ENCODE measurements at regions not wholly inside any gene's neighbourhood (a gene's known extent, or its start where the extent isn't known, plus 50 kb on each side); places are given as distances from the start of the nearest gene placed in this dataset.
"Not testable (repeated sequence)": the region's sequence is repeated elsewhere in the genome, so short reads cannot be mapped to it uniquely, and the experiment has no call there.

DNA sequence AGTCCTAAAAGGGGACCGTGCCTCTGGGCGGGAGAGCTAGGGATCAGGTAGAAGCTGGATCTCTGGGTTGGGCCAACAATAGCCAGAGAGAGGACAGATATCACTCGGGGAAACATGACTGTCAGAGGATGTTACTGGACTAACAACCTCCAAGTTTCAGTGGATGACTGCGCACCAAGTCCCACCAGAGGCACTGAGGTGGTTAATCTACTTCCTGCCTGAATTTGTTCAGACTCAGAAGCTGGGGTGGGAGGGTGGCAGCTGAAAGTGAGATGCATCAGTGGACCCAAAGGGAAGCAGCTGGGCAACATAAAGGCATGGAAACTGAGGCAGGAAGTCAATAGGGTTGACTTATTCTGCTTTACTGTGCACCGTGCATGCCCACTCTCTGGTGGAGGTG, 130.1 kb upstream of the SLC44A1 start:
- peak; percentile 5 for DNase-seq (ENCODE audit: low spot score)

DNA sequence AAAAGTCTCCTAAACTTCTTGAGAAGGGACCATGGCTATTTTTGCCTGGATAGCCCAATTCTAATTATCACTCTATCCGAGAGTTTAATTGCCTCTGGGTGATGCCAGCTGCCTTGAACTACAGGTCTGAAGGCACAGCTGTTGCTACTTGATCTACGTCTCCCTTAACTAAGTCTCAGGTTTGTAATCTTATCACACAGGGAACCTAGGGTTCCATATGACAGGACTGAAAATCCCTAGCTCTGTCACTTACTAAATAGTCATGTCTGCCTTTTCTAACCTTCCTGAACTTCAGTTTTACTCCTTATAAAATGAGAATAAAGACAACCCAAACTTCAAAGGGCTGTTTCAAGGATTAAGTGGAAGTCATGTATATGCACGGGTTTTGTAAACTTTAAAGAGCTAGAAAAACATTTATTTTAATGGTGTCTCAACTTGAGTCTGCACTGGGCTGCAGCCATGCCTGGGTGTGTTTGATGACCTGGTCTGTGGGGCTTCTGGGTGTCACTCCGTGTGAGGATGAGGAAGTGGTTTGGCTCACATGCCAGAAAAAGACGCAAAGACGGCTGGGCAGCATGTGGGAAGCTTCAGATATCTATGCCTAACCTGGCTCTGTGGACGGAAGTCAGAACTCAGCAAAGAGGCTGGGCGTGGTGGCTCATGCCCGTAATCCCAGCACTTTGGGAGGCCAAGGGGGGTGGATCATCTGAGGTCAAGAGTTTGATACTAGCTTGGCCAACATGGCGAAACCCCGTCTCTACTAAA, 129.3 kb upstream of the SLC44A1 start:
- peak; percentile 20 for DNase-seq (ENCODE audit: low spot score)

DNA sequence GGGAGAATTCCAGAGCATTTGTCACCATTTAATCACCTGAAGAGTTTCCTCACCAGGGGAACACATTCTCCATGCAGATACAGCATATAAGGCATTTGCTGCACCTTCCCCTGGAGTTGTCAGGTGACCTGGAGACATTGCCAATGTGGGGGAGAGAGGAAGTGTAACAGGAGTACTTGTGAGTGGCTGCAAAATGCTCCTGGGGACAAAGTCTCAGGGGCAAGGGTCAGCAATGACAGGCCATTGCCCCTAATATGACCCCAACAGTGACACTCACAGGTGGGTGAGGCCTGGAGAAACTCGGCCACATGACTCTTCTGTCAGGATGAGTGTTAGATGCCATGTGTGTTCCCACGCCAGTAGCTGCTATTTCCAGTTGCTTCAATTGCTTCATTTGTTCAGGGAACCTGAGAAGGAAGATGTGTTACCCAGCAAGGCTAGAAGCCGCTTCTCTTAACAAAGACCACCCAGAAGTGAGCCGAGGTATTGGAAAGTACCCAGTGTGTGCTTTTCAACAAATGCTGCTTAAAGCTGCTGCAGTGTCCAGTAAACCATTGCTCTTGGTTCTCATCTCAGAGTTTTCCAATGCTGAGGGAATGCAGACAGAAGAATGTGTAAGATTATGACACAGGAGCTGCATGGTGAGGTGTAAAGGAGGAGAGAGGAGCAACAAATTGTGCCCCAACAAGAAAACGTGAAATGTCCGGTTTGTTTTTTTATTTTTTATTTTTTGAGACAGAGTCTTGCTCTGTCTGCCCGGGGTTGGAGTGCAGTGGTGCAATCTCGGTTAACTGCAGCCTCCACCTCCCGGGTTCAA, 128.2 kb upstream of the SLC44A1 start:
- DNase-seq (ENCODE audit: low spot score) = no peak

DNA sequence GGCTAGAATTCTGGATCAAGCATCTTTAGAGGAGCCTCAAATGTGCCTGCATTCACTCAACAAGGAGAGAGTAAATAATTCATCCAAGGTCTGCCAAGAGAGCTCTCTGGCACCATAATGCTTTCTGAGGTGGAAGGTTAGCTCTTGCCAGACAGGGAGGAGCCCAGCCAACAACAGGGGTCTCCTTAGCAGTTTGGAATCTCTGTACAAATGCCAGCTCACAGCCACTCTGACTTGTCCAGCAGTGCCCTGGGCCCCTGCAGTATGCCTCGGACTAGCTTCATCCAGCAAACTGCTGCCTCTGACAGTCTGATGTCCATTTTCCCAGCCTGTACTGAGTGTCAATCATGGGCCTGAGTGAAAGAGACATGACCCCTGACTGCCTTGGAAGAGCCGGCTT, 127.2 kb upstream of the SLC44A1 start:
- DNase-seq (ENCODE audit: low spot score) = no peak

GRCh38 chr9:105118636-105119035, 125.8 kb upstream of the SLC44A1 start:
- DNase-seq (ENCODE audit: low spot score) = no peak

GRCh38 chr9:105119156-105119555, 125.3 kb upstream of the SLC44A1 start:
- DNase-seq (ENCODE audit: low spot score) = no peak

GRCh38 chr9:105121861-105122430, 122.5 kb upstream of the SLC44A1 start:
- DNase-seq (ENCODE audit: low spot score) = no peak

DNA sequence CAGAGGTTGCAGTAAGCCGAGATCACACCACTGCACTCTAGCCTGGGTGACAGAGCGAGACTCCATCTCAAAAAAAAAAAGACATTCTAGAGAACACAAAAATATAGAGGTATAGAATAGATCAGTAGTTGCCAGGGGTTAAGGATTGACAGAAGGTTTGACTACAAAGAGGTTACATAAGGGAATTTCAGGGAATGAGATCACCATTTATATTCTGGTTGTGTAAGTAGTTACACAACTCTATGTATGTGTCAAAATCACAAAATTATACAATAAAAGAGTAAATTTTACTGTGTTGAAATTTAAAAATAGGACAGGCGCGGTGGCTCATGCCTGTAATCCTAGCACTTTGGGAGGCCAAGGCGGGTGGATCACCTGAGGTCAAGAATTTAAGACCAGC, 119.9 kb upstream of the SLC44A1 start:
- not testable (repeated sequence) for DNase-seq (ENCODE audit: low spot score)

GRCh38 chr9:105126226-105126625, 118.2 kb upstream of the SLC44A1 start:
- DNase-seq (ENCODE audit: low spot score) = no peak

DNA sequence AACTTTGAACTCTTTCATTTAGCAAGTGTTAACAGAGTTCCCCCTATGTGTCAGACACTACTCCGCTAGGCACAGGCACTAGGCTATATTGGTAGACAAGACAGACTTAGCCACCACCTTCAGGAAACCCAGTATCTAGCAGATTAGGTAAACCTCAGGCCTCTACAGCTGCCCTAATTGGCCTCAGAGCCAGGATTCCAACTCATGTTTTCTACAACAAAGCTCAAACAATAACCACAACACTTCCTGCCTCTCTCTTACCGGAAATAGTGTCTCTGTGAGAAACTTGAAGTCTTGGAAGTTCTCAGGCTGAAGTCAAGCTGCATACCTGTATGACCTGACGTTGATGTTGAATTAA, 116.6 kb upstream of the SLC44A1 start:
- peak; percentile 86 for DNase-seq (ENCODE audit: low spot score)

GRCh38 chr9:105128908-105129600, 115.4 kb upstream of the SLC44A1 start:
- no peak for DNase-seq (ENCODE audit: low spot score)

DNA sequence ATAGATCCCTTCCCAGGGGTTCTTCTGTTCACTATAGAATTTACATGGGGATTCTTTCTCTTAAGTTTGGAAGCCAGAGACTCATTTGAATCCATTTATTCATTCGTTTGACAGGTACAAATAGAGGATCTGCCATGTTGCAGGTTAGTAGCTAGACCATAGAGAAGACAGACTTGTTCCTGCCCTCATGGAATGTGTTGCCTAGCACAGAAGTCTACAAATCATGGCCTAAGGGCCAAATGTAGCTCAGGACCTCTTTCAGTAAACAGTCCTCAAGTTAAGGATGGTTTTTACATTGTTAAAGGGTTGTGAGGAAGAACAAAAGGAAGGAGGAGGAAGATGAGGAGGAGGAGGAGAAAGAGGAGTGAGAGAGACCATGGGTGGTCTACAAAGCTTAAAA, 114.7 kb upstream of the SLC44A1 start:
- DNase-seq (ENCODE audit: low spot score) = no peak

- DNase-seq (ENCODE audit: low spot score) = no peak
These were observed 112.5 kb upstream of the SLC44A1 start for GRCh38 chr9:105131981-105132380.

GRCh38 chr9:105132606-105133005, 111.8 kb upstream of the SLC44A1 start:
- DNase-seq (ENCODE audit: low spot score) = no peak

- no peak for DNase-seq (ENCODE audit: low spot score)
These were observed 106.1 kb upstream of the SLC44A1 start for GRCh38 chr9:105138306-105138801.

DNA sequence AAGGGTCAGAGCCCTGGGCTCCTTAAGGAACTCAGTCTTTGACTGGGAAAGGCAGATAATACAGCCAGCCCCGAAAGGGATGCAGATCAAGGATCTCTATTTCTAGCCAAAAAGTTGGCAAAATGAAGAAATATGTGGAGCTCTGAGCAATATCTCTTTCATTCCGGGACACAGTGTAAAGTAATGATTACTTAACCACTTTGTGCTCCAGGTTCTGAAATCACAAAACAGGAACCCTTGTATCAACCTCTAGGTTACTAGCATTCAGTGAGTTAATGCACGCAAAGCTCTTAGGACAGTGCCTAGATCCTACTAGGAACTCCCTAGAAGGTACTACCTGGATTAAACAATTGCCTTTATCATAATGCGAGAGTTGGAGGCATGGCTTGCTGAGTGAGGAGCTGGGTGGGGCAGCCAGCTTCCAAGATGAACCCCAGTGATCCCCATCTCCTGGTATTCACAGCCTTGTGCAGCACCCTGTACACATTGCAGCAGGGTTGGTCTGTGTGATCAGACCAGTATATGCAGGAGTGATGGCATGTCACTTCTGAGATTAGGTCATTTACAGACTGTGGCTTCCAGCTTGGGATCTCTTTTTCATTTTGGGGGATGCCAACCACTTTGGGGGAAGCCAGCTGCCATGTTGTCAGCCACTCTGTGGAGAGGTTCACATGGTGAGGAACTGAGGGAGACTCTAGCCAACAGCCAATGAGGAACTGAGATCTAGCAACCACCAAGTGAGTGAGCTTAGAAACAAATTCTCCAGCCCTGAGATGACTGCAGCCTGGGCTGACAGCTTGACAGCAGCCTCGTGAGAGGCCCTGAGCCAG, 103.1 kb upstream of the SLC44A1 start:
- no peak for DNase-seq (ENCODE audit: low spot score)

- DNase-seq (ENCODE audit: low spot score) = no peak
These were observed 102.5 kb upstream of the SLC44A1 start for GRCh38 chr9:105141976-105142250.

GRCh38 chr9:105142406-105143135, 101.9 kb upstream of the SLC44A1 start:
- DNase-seq (ENCODE audit: low spot score) = no peak

DNA sequence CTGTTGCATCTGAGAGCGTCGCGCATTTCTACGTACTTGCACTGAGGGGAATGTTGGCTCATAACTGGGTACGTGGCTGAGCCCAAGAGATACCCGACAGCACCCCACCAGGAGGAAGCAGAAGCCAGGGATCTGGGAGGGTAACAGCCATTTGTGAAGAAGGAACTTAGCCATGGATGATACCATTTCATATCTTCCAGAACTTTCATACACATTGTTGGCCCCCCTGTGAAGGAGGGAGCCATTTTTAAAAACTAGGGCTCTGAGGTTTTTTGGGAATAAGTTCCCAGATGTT, 101.4 kb upstream of the SLC44A1 start:
- DNase-seq (ENCODE audit: low spot score) = no peak

DNA sequence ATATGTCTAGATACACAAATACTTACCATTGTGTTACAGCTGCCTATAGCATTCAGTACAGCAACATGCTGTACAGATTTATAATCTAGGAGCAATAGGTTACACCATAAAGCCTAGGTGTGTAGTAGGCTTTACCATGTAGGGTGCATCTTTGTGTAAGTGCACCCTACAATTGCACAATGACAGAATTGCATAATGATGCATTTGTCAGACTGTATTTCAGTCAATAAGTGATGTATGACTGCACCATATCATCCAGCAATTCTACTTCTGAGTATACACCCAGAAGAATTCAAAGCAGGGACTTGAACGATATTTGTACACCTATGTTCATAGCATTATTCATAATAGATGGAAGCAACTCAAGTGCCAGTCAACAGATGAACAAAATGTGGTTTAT, 100.4 kb upstream of the SLC44A1 start:
- no peak for DNase-seq (ENCODE audit: low spot score)

DNA sequence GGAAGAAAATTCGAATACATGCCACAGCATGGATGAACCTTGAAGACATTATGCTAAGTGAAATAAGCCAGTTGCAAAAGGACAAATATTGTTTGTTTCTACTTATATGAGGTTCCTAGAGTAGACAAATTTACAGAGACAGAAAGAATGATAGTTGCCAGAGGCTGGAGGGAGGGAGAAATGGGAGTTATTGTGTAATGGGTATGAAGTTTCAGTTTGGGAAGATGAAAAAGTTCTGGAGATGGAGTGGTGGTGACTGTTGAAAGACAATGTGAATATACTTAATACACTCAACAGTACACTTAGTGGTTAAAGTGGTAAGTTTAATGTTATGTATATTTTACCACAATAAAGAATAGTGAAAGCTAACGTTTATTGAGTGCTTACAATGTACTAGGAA, 99.6 kb upstream of the SLC44A1 start:
- DNase-seq (ENCODE audit: low spot score) = no peak
